IMR-90 (cell line): ENCODE measurements at regions not wholly inside any gene's neighbourhood (a gene's known extent, or its start where the extent isn't known, plus 50 kb on each side); places are given as distances from the start of the nearest gene placed in this dataset.

ENCODE experiments used
- BHLHE40 ChIP-seq: fragments of 150-350 bp; IDR thresholded peaks from 2 replicates; pipeline ENCODE4 v1.6.1; 2016; ENCODE audit warnings: mild to moderate bottlenecking, low read depth, low read length
- CEBPB ChIP-seq: IDR thresholded peaks from 2 replicates; pipeline ENCODE4 v1.6.1; 2012; ENCODE audit warnings: low read depth, low read length, improper control_type of control experiment
- CHD1 ChIP-seq: IDR thresholded peaks from 2 replicates; pipeline ENCODE4 v1.6.1; 2012; ENCODE audit warnings: low read depth, low read length, improper control_type of control experiment
- ELK1 ChIP-seq: fragments of 150-350 bp; IDR thresholded peaks from 2 replicates; pipeline ENCODE4 v1.6.1; 2016; ENCODE audit warnings: low read depth, mild to moderate bottlenecking, low read length, moderate library complexity, borderline replicate concordance
- MAFK ChIP-seq: IDR thresholded peaks from 2 replicates; pipeline ENCODE4 v1.6.1; 2012; ENCODE audit warnings: low read depth, low read length, improper control_type of control experiment
- MXI1 ChIP-seq: IDR thresholded peaks from 2 replicates; pipeline ENCODE4 v1.6.1; 2012; ENCODE audit warnings: low read depth, mild to moderate bottlenecking, low read length, moderate library complexity, borderline replicate concordance
- NFE2L2 ChIP-seq: fragments of 150-350 bp; IDR thresholded peaks from 2 replicates; pipeline ENCODE4 v1.6.1; 2016; ENCODE audit warnings: low read depth, mild to moderate bottlenecking, low read length
- POLR2A ChIP-seq: IDR thresholded peaks from 2 replicates; pipeline ENCODE4 v1.6.1; 2012; ENCODE audit warnings: mild to moderate bottlenecking, low read depth, low read length
- RAD21 ChIP-seq: IDR thresholded peaks from 2 replicates; pipeline ENCODE4 v1.6.1; 2012; ENCODE audit warnings: low read length, improper control_type of control experiment
- RCOR1 ChIP-seq: IDR thresholded peaks from 2 replicates; pipeline ENCODE4 v1.6.1; 2012; ENCODE audit warnings: mild to moderate bottlenecking, low read length, improper control_type of control experiment; ENCODE audit not compliant: insufficient replicate concordance
- SMC3 ChIP-seq: fragments of 150-350 bp; IDR thresholded peaks from 2 replicates; pipeline ENCODE4 v1.6.1; 2016; ENCODE audit warnings: low read depth, mild to moderate bottlenecking, antibody characterized with exemption, low read length, moderate library complexity
- TF ChIP-seq, protein P1 (sequence below): conservative IDR thresholded peaks from 2 replicates; pipeline ENCODE4 v1.5.1; 2012; ENCODE audit warnings: mild to moderate bottlenecking, low read depth, low read length, improper control_type of control experiment
- TF ChIP-seq, protein P2 (sequence below): fragments of 150-350 bp; IDR thresholded peaks from 2 replicates; pipeline ENCODE4 v1.6.1; 2017; ENCODE audit warnings: mild to moderate bottlenecking, antibody characterized with exemption, low read length, low read depth

GRCh38 chr10:21304198-21304597, 221.3 kb downstream of the SKIDA1 start:
- TF ChIP-seq, protein P1, sequence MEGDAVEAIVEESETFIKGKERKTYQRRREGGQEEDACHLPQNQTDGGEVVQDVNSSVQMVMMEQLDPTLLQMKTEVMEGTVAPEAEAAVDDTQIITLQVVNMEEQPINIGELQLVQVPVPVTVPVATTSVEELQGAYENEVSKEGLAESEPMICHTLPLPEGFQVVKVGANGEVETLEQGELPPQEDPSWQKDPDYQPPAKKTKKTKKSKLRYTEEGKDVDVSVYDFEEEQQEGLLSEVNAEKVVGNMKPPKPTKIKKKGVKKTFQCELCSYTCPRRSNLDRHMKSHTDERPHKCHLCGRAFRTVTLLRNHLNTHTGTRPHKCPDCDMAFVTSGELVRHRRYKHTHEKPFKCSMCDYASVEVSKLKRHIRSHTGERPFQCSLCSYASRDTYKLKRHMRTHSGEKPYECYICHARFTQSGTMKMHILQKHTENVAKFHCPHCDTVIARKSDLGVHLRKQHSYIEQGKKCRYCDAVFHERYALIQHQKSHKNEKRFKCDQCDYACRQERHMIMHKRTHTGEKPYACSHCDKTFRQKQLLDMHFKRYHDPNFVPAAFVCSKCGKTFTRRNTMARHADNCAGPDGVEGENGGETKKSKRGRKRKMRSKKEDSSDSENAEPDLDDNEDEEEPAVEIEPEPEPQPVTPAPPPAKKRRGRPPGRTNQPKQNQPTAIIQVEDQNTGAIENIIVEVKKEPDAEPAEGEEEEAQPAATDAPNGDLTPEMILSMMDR, result no peak
- no peak for TF ChIP-seq POLR2A
- TF ChIP-seq RAD21, result no peak
- TF ChIP-seq MXI1, result no peak
- TF ChIP-seq SMC3, result no peak
- no peak for TF ChIP-seq BHLHE40
- no peak; the same call in 1 of the 2 replicates for TF ChIP-seq CEBPB
- TF ChIP-seq MAFK, result no peak
- TF ChIP-seq NFE2L2, result no peak
- no peak for TF ChIP-seq RCOR1
- TF ChIP-seq, protein P2, sequence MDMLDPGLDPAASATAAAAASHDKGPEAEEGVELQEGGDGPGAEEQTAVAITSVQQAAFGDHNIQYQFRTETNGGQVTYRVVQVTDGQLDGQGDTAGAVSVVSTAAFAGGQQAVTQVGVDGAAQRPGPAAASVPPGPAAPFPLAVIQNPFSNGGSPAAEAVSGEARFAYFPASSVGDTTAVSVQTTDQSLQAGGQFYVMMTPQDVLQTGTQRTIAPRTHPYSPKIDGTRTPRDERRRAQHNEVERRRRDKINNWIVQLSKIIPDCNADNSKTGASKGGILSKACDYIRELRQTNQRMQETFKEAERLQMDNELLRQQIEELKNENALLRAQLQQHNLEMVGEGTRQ, result no peak
- TF ChIP-seq ELK1, result no peak
- no peak for TF ChIP-seq CHD1
